ENCODE measurements at regions not wholly inside any gene's neighbourhood (a gene's known extent, or its start where the extent isn't known, plus 50 kb on each side); places are given as distances from the start of the nearest gene placed in this dataset.
A peak's percentile ranks its signal among the peaks of the same experiment; 100 is the strongest.

- no peak for DNase-seq
- peaks cover 9% of the 10 kb centered on the region for H3K4me1 Mint-ChIP-seq
Measured at GRCh38 chr3:28791713-28792255, 443.2 kb upstream of the AZI2 start.

DNA sequence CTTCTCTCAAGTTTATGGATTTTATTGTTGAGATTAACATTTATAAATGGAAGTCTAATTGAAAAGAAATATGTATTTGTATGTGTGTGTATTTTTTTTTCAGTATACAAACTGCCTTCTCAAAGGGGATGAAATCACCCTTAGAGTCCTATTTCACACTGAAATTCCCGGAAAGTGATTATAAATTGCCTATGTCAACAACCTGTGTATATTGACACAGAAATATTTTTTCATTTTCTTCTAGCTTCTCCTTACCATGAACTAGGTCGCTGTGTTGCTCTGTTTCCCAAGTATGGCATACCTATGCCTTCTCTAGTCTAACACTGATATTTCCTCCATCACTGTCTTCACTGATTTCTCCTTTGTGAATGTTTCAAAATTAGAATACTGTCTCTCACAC, 444.0 kb upstream of the AZI2 start:
- no peak for DNase-seq
- Mint-ChIP-seq H3K4me3 (no peak overlapping the region), H3K4me1 (peaks cover 9% of the 10 kb centered on the region), H3K9me3 (no peaks in the 10 kb centered on the region), H3K27me3 (ENCODE audit: low read depth, poor library complexity) (peaks cover 5% of the 10 kb centered on the region), H3K27ac (no peak overlapping the region), H3K36me3 (ENCODE audit: low read depth) (no peaks in the 10 kb centered on the region)
- TF ChIP-seq, protein P1, sequence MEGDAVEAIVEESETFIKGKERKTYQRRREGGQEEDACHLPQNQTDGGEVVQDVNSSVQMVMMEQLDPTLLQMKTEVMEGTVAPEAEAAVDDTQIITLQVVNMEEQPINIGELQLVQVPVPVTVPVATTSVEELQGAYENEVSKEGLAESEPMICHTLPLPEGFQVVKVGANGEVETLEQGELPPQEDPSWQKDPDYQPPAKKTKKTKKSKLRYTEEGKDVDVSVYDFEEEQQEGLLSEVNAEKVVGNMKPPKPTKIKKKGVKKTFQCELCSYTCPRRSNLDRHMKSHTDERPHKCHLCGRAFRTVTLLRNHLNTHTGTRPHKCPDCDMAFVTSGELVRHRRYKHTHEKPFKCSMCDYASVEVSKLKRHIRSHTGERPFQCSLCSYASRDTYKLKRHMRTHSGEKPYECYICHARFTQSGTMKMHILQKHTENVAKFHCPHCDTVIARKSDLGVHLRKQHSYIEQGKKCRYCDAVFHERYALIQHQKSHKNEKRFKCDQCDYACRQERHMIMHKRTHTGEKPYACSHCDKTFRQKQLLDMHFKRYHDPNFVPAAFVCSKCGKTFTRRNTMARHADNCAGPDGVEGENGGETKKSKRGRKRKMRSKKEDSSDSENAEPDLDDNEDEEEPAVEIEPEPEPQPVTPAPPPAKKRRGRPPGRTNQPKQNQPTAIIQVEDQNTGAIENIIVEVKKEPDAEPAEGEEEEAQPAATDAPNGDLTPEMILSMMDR (IDR thresholded peaks at IDR 0.05) = no peak

More at GRCh38 chr3:28791713-28792255, 443.2 kb upstream of the AZI2 start:
- H3K27ac Mint-ChIP-seq = peak overlapping the region; percentile 97
- H3K27me3 Mint-ChIP-seq (ENCODE audit: low read depth, poor library complexity) = peaks cover 5% of the 10 kb centered on the region
- no peak overlapping the region for H3K4me3 Mint-ChIP-seq
- TF ChIP-seq, protein P1 (IDR thresholded peaks at IDR 0.05) = no peak
- no peaks in the 10 kb centered on the region for H3K9me3 Mint-ChIP-seq
- H3K36me3 Mint-ChIP-seq (ENCODE audit: low read depth) = no peaks in the 10 kb centered on the region

DNA sequence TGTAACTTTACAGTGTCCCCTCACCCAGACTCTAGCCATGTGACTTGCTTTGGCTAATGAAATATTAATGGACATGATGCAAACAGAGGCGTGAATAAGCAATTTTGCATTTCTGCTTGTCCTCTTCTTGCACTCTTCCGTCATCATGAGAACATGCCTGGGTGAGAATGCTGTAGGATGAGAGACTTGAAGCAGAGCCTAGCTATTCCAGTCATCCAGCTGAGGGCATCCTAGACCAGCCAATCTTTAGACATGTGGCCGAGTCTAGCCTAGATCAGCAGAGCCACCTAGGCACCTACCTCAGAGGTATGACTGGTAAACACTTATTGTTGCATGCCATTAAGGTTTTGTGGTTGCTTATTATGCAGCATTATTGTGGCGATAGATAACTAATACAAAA, 450.5 kb upstream of the AZI2 start:
- H3K9me3 Mint-ChIP-seq = no peaks in the 10 kb centered on the region
- H3K4me1 Mint-ChIP-seq = no peaks in the 10 kb centered on the region
- H3K4me3 Mint-ChIP-seq = no peak overlapping the region
- H3K27ac Mint-ChIP-seq = no peak overlapping the region
- H3K36me3 Mint-ChIP-seq (ENCODE audit: low read depth) = no peaks in the 10 kb centered on the region
- DNase-seq = no peak
- TF ChIP-seq, protein P1 (IDR thresholded peaks at IDR 0.05) = no peak
- H3K27me3 Mint-ChIP-seq (ENCODE audit: low read depth, poor library complexity) = no peaks in the 10 kb centered on the region

DNA sequence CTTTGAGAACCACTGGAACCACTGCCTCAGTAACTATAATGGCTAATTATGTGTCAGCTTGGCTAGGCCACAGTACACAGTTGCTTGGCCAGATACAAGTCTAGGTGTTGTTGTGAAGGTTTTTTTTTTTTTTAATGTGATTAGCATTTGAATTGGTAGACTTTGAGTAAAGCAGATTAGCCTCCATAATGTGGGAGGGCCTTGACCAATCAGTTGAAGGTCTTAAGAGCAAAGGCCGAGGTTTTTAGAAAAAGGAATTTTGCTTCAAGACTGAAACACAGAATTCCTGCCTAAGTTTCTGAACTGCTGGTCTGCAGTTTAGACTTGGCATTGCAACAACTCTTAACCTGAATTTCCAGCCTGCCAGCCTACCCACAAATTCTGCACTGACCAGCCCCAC, 451.6 kb upstream of the AZI2 start:
- Mint-ChIP-seq H3K27ac (no peak overlapping the region), H3K36me3 (ENCODE audit: low read depth) (no peaks in the 10 kb centered on the region), H3K4me1 (no peaks in the 10 kb centered on the region), H3K27me3 (ENCODE audit: low read depth, poor library complexity) (no peaks in the 10 kb centered on the region), H3K9me3 (no peaks in the 10 kb centered on the region), H3K4me3 (no peak overlapping the region)
- no peak for DNase-seq
- TF ChIP-seq, protein P1 (IDR thresholded peaks at IDR 0.05) = no peak

GRCh38 chr3:28808068-28808467, 459.4 kb upstream of the AZI2 start:
- H3K4me1 Mint-ChIP-seq = no peaks in the 10 kb centered on the region
- H3K36me3 Mint-ChIP-seq (ENCODE audit: low read depth) = no peaks in the 10 kb centered on the region
- H3K27me3 Mint-ChIP-seq (ENCODE audit: low read depth, poor library complexity) = peaks cover 3% of the 10 kb centered on the region
- H3K4me3 Mint-ChIP-seq = no peak overlapping the region
- H3K9me3 Mint-ChIP-seq = no peaks in the 10 kb centered on the region
- no peak overlapping the region for H3K27ac Mint-ChIP-seq
- TF ChIP-seq, protein P1 (IDR thresholded peaks at IDR 0.05) = no peak
- DNase-seq = no peak

- TF ChIP-seq, protein P1 (IDR thresholded peaks at IDR 0.05) = no peak
- no peaks in the 10 kb centered on the region for H3K9me3 Mint-ChIP-seq
- no peaks in the 10 kb centered on the region for H3K4me1 Mint-ChIP-seq
- H3K27ac Mint-ChIP-seq = no peak overlapping the region
- H3K4me3 Mint-ChIP-seq = no peak overlapping the region
- H3K36me3 Mint-ChIP-seq (ENCODE audit: low read depth) = no peaks in the 10 kb centered on the region
- no peaks in the 10 kb centered on the region for H3K27me3 Mint-ChIP-seq (ENCODE audit: low read depth, poor library complexity)
- DNase-seq = no peak
Measured at GRCh38 chr3:28816017-28816416, 464.9 kb upstream of the RBMS3 start.

Data from nephron progenitor cell (in vitro differentiated cells).